OCI-LY7 (cell line): ENCODE measurements at regions not wholly inside any gene's neighbourhood (a gene's known extent, or its start where the extent isn't known, plus 50 kb on each side); places are given as distances from the start of the nearest gene placed in this dataset.

ENCODE experiments used
- CTCF ChIP-seq: fragments of 200-600 bp; sonication (generic); conservative IDR thresholded peaks from 2 replicates; pipeline ENCODE4 v1.5.1; 2014; ENCODE audit warnings: mild to moderate bottlenecking, antibody characterized with exemption, low read length, moderate library complexity, mixed read lengths
- EZH2phosphoT487 ChIP-seq: fragments of 200-600 bp; sonication (generic); IDR thresholded peaks from 2 replicates; pipeline ENCODE4 v1.6.1; 2018; ENCODE audit warnings: low read depth, borderline replicate concordance, mild to moderate bottlenecking, mixed run types, antibody characterized with exemption, low read length, moderate library complexity, mixed read lengths

- TF ChIP-seq CTCF (no peak), EZH2phosphoT487 (no peak)
Observed at GRCh38 chr11:96755209-96755608, 365.4 kb downstream of the JRKL start.
